HEK293 (cell line): ENCODE measurements at regions not wholly inside any gene's neighbourhood (a gene's known extent, or its start where the extent isn't known, plus 50 kb on each side); places are given as distances from the start of the nearest gene placed in this dataset.

ENCODE experiments used
- CTCF ChIA-PET: fragments of 350-600 bp; formaldehyde crosslinking; extraction: SDS; loops from one replicate; lab custom pipeline; 2021; ENCODE audit warnings: antibody characterized with exemption; lab: Yijun Ruan, JAX
- POLR2A ChIA-PET: fragments of 300-600 bp; formaldehyde crosslinking; extraction: SDS; loops from one replicate; lab custom pipeline; 2020; ENCODE audit warnings: antibody characterized with exemption, inconsistent platforms; lab: Yijun Ruan, JAX
- H3K27ac ChIP-seq: fragments of 200-500 bp; sonication (Bioruptor generic); 2 replicates; pipeline ENCODE4 v1.5.1; 2014; ENCODE audit warnings: low read depth, low read length, control low read depth, inconsistent platforms; ENCODE audit errors: extremely low read depth
- H3K36me3 ChIP-seq, 2 experiments: fragments of 200-500 bp in 1 of 2; sonication (Bioruptor generic) in 1 of 2; 1 replicate in 1 of 2; 2 replicates in 1 of 2; pipeline ENCODE4 v1.5.1; 2014 to 2017; ENCODE audit warnings: inconsistent platforms in 2 of 2, low read length in 2 of 2; ENCODE audit not compliant: control insufficient read depth in 2 of 2, insufficient read depth in 1 of 2
- H3K4me1 ChIP-seq: fragments of 200-500 bp; sonication (Bioruptor generic); 2 replicates; pipeline ENCODE4 v1.5.1; 2014; ENCODE audit warnings: mild to moderate bottlenecking, low read length, inconsistent platforms; ENCODE audit not compliant: control insufficient read depth, insufficient read depth
- H3K4me3 ChIP-seq: 2 replicates; pipeline ENCODE4 v1.5.1; 2011; ENCODE audit warnings: low read depth, mild to moderate bottlenecking, control low read depth, low read length, moderate library complexity
- H3K9me3 ChIP-seq: fragments of 200-500 bp; sonication (Bioruptor generic); 2 replicates; pipeline ENCODE4 v1.5.1; 2014; ENCODE audit warnings: low read depth, low read length, inconsistent platforms; ENCODE audit not compliant: control insufficient read depth, insufficient read depth
- ELK4 ChIP-seq: IDR thresholded peaks from 2 replicates; pipeline ENCODE4 v1.6.1; 2011; ENCODE audit warnings: mild to moderate bottlenecking, low read depth, low read length, borderline replicate concordance
- FEZF1 ChIP-seq: fragments of 450-650 bp; formaldehyde crosslinking; IDR thresholded peaks from 2 replicates; pipeline ENCODE4 v1.5.1; 2016; ENCODE audit warnings: missing biosample characterization, missing genetic modification characterization
- GLI2 ChIP-seq: fragments of 450-650 bp; formaldehyde crosslinking; IDR thresholded peaks from 2 replicates; pipeline ENCODE4; 2017; ENCODE audit warnings: missing biosample characterization, missing genetic modification characterization, low read depth, borderline replicate concordance
- MZF1 ChIP-seq: fragments of 450-650 bp; formaldehyde crosslinking; IDR thresholded peaks from 2 replicates; pipeline ENCODE4 v1.5.1; 2017; ENCODE audit warnings: missing biosample characterization, missing genetic modification characterization, borderline replicate concordance
- OVOL3 ChIP-seq: fragments of 450-650 bp; formaldehyde crosslinking; IDR thresholded peaks from 2 replicates; pipeline ENCODE4 v1.5.1; 2016; ENCODE audit warnings: missing biosample characterization, missing genetic modification characterization
- PBX3 ChIP-seq: sonication (generic); formaldehyde crosslinking; IDR thresholded peaks from 2 replicates; pipeline ENCODE4 v1.8.1; 2022; ENCODE audit warnings: mild to moderate bottlenecking, moderate library complexity, missing genetic modification reagents
- ZBTB20 ChIP-seq: fragments of 450-650 bp; formaldehyde crosslinking; IDR thresholded peaks from 2 replicates; pipeline ENCODE4 v1.5.1; 2016; ENCODE audit warnings: missing biosample characterization, missing genetic modification characterization
- ZNF155 ChIP-seq: fragments of 450-650 bp; formaldehyde crosslinking; IDR thresholded peaks from 2 replicates; pipeline ENCODE4 v1.5.1; 2016; ENCODE audit warnings: missing biosample characterization, missing genetic modification characterization
- ZNF16 ChIP-seq: fragments of 450-650 bp; formaldehyde crosslinking; IDR thresholded peaks from 2 replicates; pipeline ENCODE4 v1.5.1; 2016; ENCODE audit warnings: low read depth, missing biosample characterization, missing genetic modification characterization
- ZNF175 ChIP-seq: fragments of 450-650 bp; formaldehyde crosslinking; IDR thresholded peaks from 2 replicates; pipeline ENCODE4 v1.5.1; 2016; ENCODE audit warnings: missing biosample characterization, missing genetic modification characterization
- ZNF19 ChIP-seq: fragments of 450-650 bp; formaldehyde crosslinking; IDR thresholded peaks from 2 replicates; pipeline ENCODE4; 2016; ENCODE audit warnings: missing biosample characterization, missing genetic modification characterization, low read depth
- ZNF221 ChIP-seq: fragments of 450-650 bp; formaldehyde crosslinking; IDR thresholded peaks from 2 replicates; pipeline ENCODE4 v1.5.1; 2017; ENCODE audit warnings: missing biosample characterization, missing genetic modification characterization, borderline replicate concordance
- ZNF354C ChIP-seq: fragments of 450-650 bp; formaldehyde crosslinking; IDR thresholded peaks from 2 replicates; pipeline ENCODE4 v1.5.1; 2016; ENCODE audit warnings: missing biosample characterization, missing genetic modification characterization, low read depth, borderline replicate concordance
- ZNF366 ChIP-seq: fragments of 450-650 bp; formaldehyde crosslinking; conservative IDR thresholded peaks from 2 replicates; pipeline ENCODE4 v1.5.1; 2016; ENCODE audit warnings: missing biosample characterization, missing genetic modification characterization
- ZNF433 ChIP-seq: fragments of 450-650 bp; formaldehyde crosslinking; IDR thresholded peaks from 2 replicates; pipeline ENCODE4 v1.5.1; 2016; ENCODE audit warnings: missing biosample characterization, missing genetic modification characterization, low read depth
- ZNF449 ChIP-seq: fragments of 450-650 bp; formaldehyde crosslinking; IDR thresholded peaks from 2 replicates; pipeline ENCODE4 v1.5.1; 2017; ENCODE audit warnings: missing biosample characterization, mild to moderate bottlenecking, missing genetic modification characterization, moderate library complexity
- ZNF514 ChIP-seq: fragments of 450-650 bp; formaldehyde crosslinking; IDR thresholded peaks from 2 replicates; pipeline ENCODE4 v1.5.1; 2016; ENCODE audit warnings: missing biosample characterization, missing genetic modification characterization
- ZNF558 ChIP-seq: fragments of 450-650 bp; formaldehyde crosslinking; IDR thresholded peaks from 2 replicates; pipeline ENCODE4 v1.5.1; 2016; ENCODE audit warnings: missing biosample characterization, missing genetic modification characterization
- ZNF621 ChIP-seq: fragments of 450-650 bp; formaldehyde crosslinking; IDR thresholded peaks from 2 replicates; pipeline ENCODE4 v1.5.1; 2017; ENCODE audit warnings: missing biosample characterization, missing genetic modification characterization
- ZNF623 ChIP-seq: fragments of 450-650 bp; formaldehyde crosslinking; IDR thresholded peaks from 2 replicates; pipeline ENCODE4 v1.5.1; 2016; ENCODE audit warnings: missing biosample characterization, missing genetic modification characterization
- ZNF624 ChIP-seq: fragments of 450-650 bp; formaldehyde crosslinking; IDR thresholded peaks from 2 replicates; pipeline ENCODE4 v1.5.1; 2017; ENCODE audit warnings: missing biosample characterization, missing genetic modification characterization
- ZNF626 ChIP-seq: fragments of 450-650 bp; sonication (Bioruptor Pico); formaldehyde crosslinking; IDR thresholded peaks from 2 replicates; pipeline ENCODE4 v1.5.1; 2018; ENCODE audit warnings: missing biosample characterization, missing genetic modification characterization, inconsistent platforms
- ZNF658 ChIP-seq: fragments of 450-650 bp; formaldehyde crosslinking; IDR thresholded peaks from 2 replicates; pipeline ENCODE4; 2016; ENCODE audit warnings: missing biosample characterization, missing genetic modification characterization
- ZNF747 ChIP-seq: fragments of 450-650 bp; formaldehyde crosslinking; IDR thresholded peaks from 2 replicates; pipeline ENCODE4 v1.5.1; 2016; ENCODE audit warnings: missing biosample characterization, missing genetic modification characterization
- ZNF776 ChIP-seq: fragments of 450-650 bp; formaldehyde crosslinking; IDR thresholded peaks from 2 replicates; pipeline ENCODE4 v1.5.0; 2017; ENCODE audit warnings: missing biosample characterization, missing genetic modification characterization, borderline replicate concordance
- TF ChIP-seq, protein P1 (sequence below): fragments of 450-650 bp; formaldehyde crosslinking; optimal IDR thresholded peaks from 2 replicates; pipeline ENCODE3; 2016; ENCODE audit warnings: missing biosample characterization, mild to moderate bottlenecking, missing genetic modification characterization

- no peak overlapping the region for H3K27ac ChIP-seq
- no peaks in the 10 kb centered on the region for H3K9me3 ChIP-seq
- no peaks in the 10 kb centered on the region for H3K4me1 ChIP-seq
- CTCF ChIA-PET, result no interaction called here
- POLR2A ChIA-PET, result no interaction called here
- no peak overlapping the region for H3K4me3 ChIP-seq
- TF ChIP-seq ZNF626 (tag by site-specific recombination) (no peak), ZNF221 (tag by site-specific recombination) (no peak), ZNF19 (no peak), ZNF433 (tag by site-specific recombination) (no peak), ZNF175 (no peak), ZNF621 (tag by site-specific recombination) (no peak), OVOL3 (tag by site-specific recombination) (no peak), ZNF558 (no peak), ZNF776 (tag by site-specific recombination) (no peak), ZNF624 (tag by site-specific recombination) (no peak), ZNF623 (tag by site-specific recombination) (no peak), GLI2 (tag by site-specific recombination) (no peak)
- TF ChIP-seq, protein P1, sequence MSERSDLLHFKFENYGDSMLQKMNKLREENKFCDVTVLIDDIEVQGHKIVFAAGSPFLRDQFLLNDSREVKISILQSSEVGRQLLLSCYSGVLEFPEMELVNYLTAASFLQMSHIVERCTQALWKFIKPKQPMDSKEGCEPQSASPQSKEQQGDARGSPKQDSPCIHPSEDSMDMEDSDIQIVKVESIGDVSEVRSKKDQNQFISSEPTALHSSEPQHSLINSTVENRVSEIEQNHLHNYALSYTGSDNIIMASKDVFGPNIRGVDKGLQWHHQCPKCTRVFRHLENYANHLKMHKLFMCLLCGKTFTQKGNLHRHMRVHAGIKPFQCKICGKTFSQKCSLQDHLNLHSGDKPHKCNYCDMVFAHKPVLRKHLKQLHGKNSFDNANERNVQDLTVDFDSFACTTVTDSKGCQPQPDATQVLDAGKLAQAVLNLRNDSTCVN (tag by site-specific recombination), result no peak
- no peaks in the 10 kb centered on the region for H3K36me3 ChIP-seq
Observed at GRCh38 chr2:162928356-162928755, 89.8 kb upstream of the KCNH7 start.

- CTCF ChIA-PET, result no interaction called here
- H3K4me1 ChIP-seq, result no peaks in the 10 kb centered on the region
- H3K27ac ChIP-seq, result no peak overlapping the region
- H3K36me3 ChIP-seq, result no peaks in the 10 kb centered on the region
- POLR2A ChIA-PET, result no interaction called here
- H3K4me3 ChIP-seq, result no peak overlapping the region
- TF ChIP-seq PBX3 (CRISPR knock-in tag), result no peak
- no peak for TF ChIP-seq ZNF624 (tag by site-specific recombination)
- TF ChIP-seq ZNF626 (tag by site-specific recombination), result no peak
- no peak for TF ChIP-seq ZNF16 (tag by site-specific recombination)
- TF ChIP-seq ZNF514 (tag by site-specific recombination), result no peak
- TF ChIP-seq ZNF449, result no peak
- no peak for TF ChIP-seq FEZF1 (tag by site-specific recombination)
- no peak for TF ChIP-seq ELK4
- no peak for TF ChIP-seq ZNF658 (tag by site-specific recombination)
- TF ChIP-seq MZF1, result no peak
- TF ChIP-seq ZBTB20 (tag by site-specific recombination), result no peak
- TF ChIP-seq ZNF155, result no peak
- TF ChIP-seq ZNF366 (tag by site-specific recombination), result no peak
- TF ChIP-seq ZNF747 (tag by site-specific recombination), result no peak
- no peak for TF ChIP-seq ZNF354C (tag by site-specific recombination)
- no peaks in the 10 kb centered on the region for H3K9me3 ChIP-seq
Observed at GRCh38 chr2:162926907-162927306, 88.3 kb upstream of the KCNH7 start.
